WTC11 (cell line): ENCODE measurements at regions not wholly inside any gene's neighbourhood (a gene's known extent, or its start where the extent isn't known, plus 50 kb on each side); places are given as distances from the start of the nearest gene placed in this dataset.

Experiments used
- ATAC-seq: fragments of 200-7000 bp; cut with Tn5 transposase; 2 replicates; pipeline ENCODE4 v1.10.0; 2021; ENCODE audit warnings: mild to moderate bottlenecking, moderate library complexity
- CTCF ChIA-PET: fragments of 300-600 bp; sonication (Branson Sonifier 250); formaldehyde crosslinking; loops from one replicate; lab custom pipeline; 2021; ENCODE audit warnings: antibody characterized with exemption; lab: Charles Lee
- POLR2A ChIA-PET: fragments of 350-600 bp; sonication (Branson Sonifier 250); formaldehyde crosslinking; loops from one replicate; lab custom pipeline; 2021; ENCODE audit warnings: antibody characterized with exemption; lab: Charles Lee
- DNase-seq: peaks from one replicate; pipeline ENCODE4 v3.0.0; 2021; ENCODE audit warnings: low spot score
- H3K27ac Mint-ChIP-seq: 2 replicates; pipeline ENCODE4 v1.8.0; 2021; ENCODE audit warnings: mixed read lengths
- H3K27me3 Mint-ChIP-seq: 2 replicates; pipeline ENCODE4 v1.8.0; 2021; ENCODE audit warnings: low read depth, mild to moderate bottlenecking, moderate library complexity, mixed read lengths
- H3K36me3 Mint-ChIP-seq: 2 replicates; pipeline ENCODE4 v1.8.0; 2021; ENCODE audit warnings: mixed read lengths
- H3K4me1 Mint-ChIP-seq: 2 replicates; pipeline ENCODE4 v1.8.0; 2022; ENCODE audit warnings: mixed read lengths
- H3K4me3 Mint-ChIP-seq: 2 replicates; pipeline ENCODE4 v1.8.0; 2021; ENCODE audit warnings: mild to moderate bottlenecking, moderate library complexity, mixed read lengths
- H3K9me3 Mint-ChIP-seq: 2 replicates; pipeline ENCODE4 v1.8.0; 2021; ENCODE audit warnings: mixed read lengths
- ARID4B ChIP-seq: sonication (generic); formaldehyde crosslinking; IDR thresholded peaks from 2 replicates; pipeline ENCODE4 v1.8.0; 2023; ENCODE audit warnings: missing genetic modification reagents, mild to moderate bottlenecking, borderline replicate concordance
- ATF2 ChIP-seq: sonication (generic); formaldehyde crosslinking; IDR thresholded peaks from 2 replicates; pipeline ENCODE4 v1.8.1; 2022; ENCODE audit warnings: low read depth, missing genetic modification reagents, borderline replicate concordance
- CREM ChIP-seq: sonication (generic); formaldehyde crosslinking; IDR thresholded peaks from 2 replicates; pipeline ENCODE4 v1.8.1; 2022; ENCODE audit warnings: mild to moderate bottlenecking, missing genetic modification reagents, moderate library complexity
- E2F5 ChIP-seq: sonication (generic); formaldehyde crosslinking; IDR thresholded peaks from 2 replicates; pipeline ENCODE4 v1.8.1; 2022; ENCODE audit warnings: mild to moderate bottlenecking, moderate library complexity, missing genetic modification reagents
- EMX1 ChIP-seq: fragments of 250-450 bp; sonication (Bioruptor Pico); IDR thresholded peaks from 2 replicates; pipeline ENCODE4 v1.8.0; 2021; ENCODE audit warnings: mild to moderate bottlenecking
- GABPB1 ChIP-seq: sonication (generic); formaldehyde crosslinking; IDR thresholded peaks from 2 replicates; pipeline ENCODE4 v1.8.1; 2023; ENCODE audit warnings: mild to moderate bottlenecking, missing genetic modification reagents
- HMGA2 ChIP-seq: fragments of 250-450 bp; sonication (Bioruptor Pico); IDR thresholded peaks from 2 replicates; pipeline ENCODE4 v1.4.0; 2021; ENCODE audit warnings: mild to moderate bottlenecking, moderate library complexity
- IRF2 ChIP-seq: sonication (generic); formaldehyde crosslinking; IDR thresholded peaks from 2 replicates; pipeline ENCODE4 v1.8.0; 2022; ENCODE audit warnings: low read depth, missing genetic modification reagents, borderline replicate concordance
- MYBL2 ChIP-seq: sonication (generic); formaldehyde crosslinking; IDR thresholded peaks from 2 replicates; pipeline ENCODE4 v1.8.1; 2023; ENCODE audit warnings: mild to moderate bottlenecking, moderate library complexity, missing genetic modification reagents
- NFE2L1 ChIP-seq: sonication (generic); formaldehyde crosslinking; IDR thresholded peaks from 2 replicates; pipeline ENCODE4 v1.8.1; 2023; ENCODE audit warnings: missing genetic modification reagents
- NFYB ChIP-seq: sonication (generic); formaldehyde crosslinking; conservative IDR thresholded peaks from 2 replicates; pipeline ENCODE4 v1.8.0; 2022; ENCODE audit warnings: low read depth, missing genetic modification reagents
- NR2C2 ChIP-seq: sonication (generic); formaldehyde crosslinking; IDR thresholded peaks from 2 replicates; pipeline ENCODE4 v1.8.0; 2022; ENCODE audit warnings: mild to moderate bottlenecking, missing genetic modification reagents
- ZNF121 ChIP-seq: sonication (generic); formaldehyde crosslinking; IDR thresholded peaks from 2 replicates; pipeline ENCODE4 v1.8.0; 2023; ENCODE audit warnings: missing genetic modification reagents
- ZNF281 ChIP-seq: sonication (generic); formaldehyde crosslinking; IDR thresholded peaks from 2 replicates; pipeline ENCODE4 v1.8.0; 2023; ENCODE audit warnings: mild to moderate bottlenecking, missing genetic modification reagents
- ZNF416 ChIP-seq: fragments of 250-450 bp; sonication (Bioruptor Pico); IDR thresholded peaks from 2 replicates; pipeline ENCODE4 v1.9.0; 2021; ENCODE audit warnings: mild to moderate bottlenecking, inconsistent platforms
- ZNF423 ChIP-seq: fragments of 250-450 bp; sonication (Bioruptor Pico); IDR thresholded peaks from 2 replicates; pipeline ENCODE4 v2.1.2; 2022; ENCODE audit warnings: mild to moderate bottlenecking, moderate library complexity
- ZNF671 ChIP-seq: fragments of 250-450 bp; sonication (Bioruptor Pico); IDR thresholded peaks from 2 replicates; pipeline ENCODE4 v1.8.0; 2021; ENCODE audit warnings: mild to moderate bottlenecking
- TF ChIP-seq, protein P1 (sequence below): fragments of 250-450 bp; sonication (Bioruptor Pico); IDR thresholded peaks from 2 replicates; pipeline ENCODE4 v1.9.0; 2021; ENCODE audit warnings: mild to moderate bottlenecking
- TF ChIP-seq, protein P2 (sequence below): sonication (generic); formaldehyde crosslinking; IDR thresholded peaks from 2 replicates; pipeline ENCODE4 v1.8.0; 2022; ENCODE audit warnings: missing genetic modification reagents
- TF ChIP-seq, protein P3 (sequence below): fragments of 200-600 bp; IDR thresholded peaks from 2 replicates; pipeline ENCODE4 v1.8.0; 2022; ENCODE audit warnings: antibody characterized with exemption

DNA sequence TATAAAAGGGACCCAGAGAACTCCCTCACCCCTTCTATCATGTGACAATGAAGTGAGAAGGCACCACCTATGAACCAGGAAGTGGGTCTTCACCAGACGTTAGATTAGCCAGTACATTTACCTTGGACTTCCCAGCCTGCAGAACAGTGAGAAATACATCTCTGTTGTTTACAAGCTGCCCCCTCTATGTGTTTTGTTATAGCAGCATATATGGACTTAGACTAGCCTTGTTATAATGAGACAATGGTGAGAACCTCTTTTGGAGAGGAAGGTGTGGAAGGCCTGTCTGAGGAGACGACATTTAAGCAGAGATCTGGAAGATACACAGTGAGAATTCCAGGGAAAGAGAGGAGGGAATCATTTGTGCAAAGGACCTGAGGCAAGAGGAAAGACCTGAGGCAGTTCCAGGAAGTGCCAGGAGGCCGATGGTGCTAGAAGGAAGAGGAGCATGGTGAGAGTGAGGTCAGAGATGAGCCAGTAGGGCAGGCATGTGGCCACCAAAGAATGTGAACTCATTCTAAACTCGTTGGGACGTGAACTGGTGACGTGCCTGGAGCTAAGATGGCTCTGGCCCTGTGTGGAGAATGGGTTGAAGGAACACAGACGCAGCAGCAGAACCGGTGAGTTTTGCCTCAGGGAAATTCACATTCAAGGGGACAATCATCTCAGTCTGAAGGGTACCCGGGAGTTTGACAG is 98.9 kb upstream of the IRF2BP2 start:
- ATAC-seq (no peak), DNase-seq (no peak)
- ChIA-PET POLR2A (no interaction called here), CTCF (no interaction called here)
- H3K27me3 Mint-ChIP-seq = no peaks in the 10 kb centered on the region; the same call in 1 of the 2 replicates
- no peaks in the 10 kb centered on the region for H3K36me3 Mint-ChIP-seq
- TF ChIP-seq E2F5 (no peak), IRF2 (CRISPR knock-in tag) (no peak), HMGA2 (CRISPR knock-in tag) (no peak), ZNF671 (CRISPR knock-in tag) (no peak), NFE2L1 (CRISPR knock-in tag) (no peak), EMX1 (CRISPR knock-in tag) (no peak), ZNF423 (CRISPR knock-in tag) (no peak), MYBL2 (CRISPR knock-in tag) (no peak), NFYB (CRISPR knock-in tag) (no peak), ZNF281 (CRISPR knock-in tag) (no peak), ATF2 (CRISPR knock-in tag) (no peak), ARID4B (CRISPR knock-in tag) (no peak), NR2C2 (CRISPR knock-in tag) (no peak), ZNF121 (CRISPR knock-in tag) (no peak), CREM (no peak), ZNF416 (CRISPR knock-in tag) (no peak), GABPB1 (CRISPR knock-in tag) (no peak)
- TF ChIP-seq, protein P1, sequence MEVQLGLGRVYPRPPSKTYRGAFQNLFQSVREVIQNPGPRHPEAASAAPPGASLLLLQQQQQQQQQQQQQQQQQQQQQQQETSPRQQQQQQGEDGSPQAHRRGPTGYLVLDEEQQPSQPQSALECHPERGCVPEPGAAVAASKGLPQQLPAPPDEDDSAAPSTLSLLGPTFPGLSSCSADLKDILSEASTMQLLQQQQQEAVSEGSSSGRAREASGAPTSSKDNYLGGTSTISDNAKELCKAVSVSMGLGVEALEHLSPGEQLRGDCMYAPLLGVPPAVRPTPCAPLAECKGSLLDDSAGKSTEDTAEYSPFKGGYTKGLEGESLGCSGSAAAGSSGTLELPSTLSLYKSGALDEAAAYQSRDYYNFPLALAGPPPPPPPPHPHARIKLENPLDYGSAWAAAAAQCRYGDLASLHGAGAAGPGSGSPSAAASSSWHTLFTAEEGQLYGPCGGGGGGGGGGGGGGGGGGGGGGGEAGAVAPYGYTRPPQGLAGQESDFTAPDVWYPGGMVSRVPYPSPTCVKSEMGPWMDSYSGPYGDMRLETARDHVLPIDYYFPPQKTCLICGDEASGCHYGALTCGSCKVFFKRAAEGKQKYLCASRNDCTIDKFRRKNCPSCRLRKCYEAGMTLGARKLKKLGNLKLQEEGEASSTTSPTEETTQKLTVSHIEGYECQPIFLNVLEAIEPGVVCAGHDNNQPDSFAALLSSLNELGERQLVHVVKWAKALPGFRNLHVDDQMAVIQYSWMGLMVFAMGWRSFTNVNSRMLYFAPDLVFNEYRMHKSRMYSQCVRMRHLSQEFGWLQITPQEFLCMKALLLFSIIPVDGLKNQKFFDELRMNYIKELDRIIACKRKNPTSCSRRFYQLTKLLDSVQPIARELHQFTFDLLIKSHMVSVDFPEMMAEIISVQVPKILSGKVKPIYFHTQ (CRISPR knock-in tag) = no peak
- TF ChIP-seq, protein P2, sequence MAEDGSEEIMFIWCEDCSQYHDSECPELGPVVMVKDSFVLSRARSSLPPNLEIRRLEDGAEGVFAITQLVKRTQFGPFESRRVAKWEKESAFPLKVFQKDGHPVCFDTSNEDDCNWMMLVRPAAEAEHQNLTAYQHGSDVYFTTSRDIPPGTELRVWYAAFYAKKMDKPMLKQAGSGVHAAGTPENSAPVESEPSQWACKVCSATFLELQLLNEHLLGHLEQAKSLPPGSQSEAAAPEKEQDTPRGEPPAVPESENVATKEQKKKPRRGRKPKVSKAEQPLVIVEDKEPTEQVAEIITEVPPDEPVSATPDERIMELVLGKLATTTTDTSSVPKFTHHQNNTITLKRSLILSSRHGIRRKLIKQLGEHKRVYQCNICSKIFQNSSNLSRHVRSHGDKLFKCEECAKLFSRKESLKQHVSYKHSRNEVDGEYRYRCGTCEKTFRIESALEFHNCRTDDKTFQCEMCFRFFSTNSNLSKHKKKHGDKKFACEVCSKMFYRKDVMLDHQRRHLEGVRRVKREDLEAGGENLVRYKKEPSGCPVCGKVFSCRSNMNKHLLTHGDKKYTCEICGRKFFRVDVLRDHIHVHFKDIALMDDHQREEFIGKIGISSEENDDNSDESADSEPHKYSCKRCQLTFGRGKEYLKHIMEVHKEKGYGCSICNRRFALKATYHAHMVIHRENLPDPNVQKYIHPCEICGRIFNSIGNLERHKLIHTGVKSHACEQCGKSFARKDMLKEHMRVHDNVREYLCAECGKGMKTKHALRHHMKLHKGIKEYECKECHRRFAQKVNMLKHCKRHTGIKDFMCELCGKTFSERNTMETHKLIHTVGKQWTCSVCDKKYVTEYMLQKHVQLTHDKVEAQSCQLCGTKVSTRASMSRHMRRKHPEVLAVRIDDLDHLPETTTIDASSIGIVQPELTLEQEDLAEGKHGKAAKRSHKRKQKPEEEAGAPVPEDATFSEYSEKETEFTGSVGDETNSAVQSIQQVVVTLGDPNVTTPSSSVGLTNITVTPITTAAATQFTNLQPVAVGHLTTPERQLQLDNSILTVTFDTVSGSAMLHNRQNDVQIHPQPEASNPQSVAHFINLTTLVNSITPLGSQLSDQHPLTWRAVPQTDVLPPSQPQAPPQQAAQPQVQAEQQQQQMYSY (CRISPR knock-in tag) = no peak
- TF ChIP-seq, protein P3, sequence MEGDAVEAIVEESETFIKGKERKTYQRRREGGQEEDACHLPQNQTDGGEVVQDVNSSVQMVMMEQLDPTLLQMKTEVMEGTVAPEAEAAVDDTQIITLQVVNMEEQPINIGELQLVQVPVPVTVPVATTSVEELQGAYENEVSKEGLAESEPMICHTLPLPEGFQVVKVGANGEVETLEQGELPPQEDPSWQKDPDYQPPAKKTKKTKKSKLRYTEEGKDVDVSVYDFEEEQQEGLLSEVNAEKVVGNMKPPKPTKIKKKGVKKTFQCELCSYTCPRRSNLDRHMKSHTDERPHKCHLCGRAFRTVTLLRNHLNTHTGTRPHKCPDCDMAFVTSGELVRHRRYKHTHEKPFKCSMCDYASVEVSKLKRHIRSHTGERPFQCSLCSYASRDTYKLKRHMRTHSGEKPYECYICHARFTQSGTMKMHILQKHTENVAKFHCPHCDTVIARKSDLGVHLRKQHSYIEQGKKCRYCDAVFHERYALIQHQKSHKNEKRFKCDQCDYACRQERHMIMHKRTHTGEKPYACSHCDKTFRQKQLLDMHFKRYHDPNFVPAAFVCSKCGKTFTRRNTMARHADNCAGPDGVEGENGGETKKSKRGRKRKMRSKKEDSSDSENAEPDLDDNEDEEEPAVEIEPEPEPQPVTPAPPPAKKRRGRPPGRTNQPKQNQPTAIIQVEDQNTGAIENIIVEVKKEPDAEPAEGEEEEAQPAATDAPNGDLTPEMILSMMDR = no peak
- H3K4me1 Mint-ChIP-seq = no peaks in the 10 kb centered on the region
- peaks cover 6% of the 10 kb centered on the region; the same call in 1 of the 2 replicates for H3K9me3 Mint-ChIP-seq
- H3K27ac Mint-ChIP-seq = no peak overlapping the region
- H3K4me3 Mint-ChIP-seq = no peak overlapping the region
